ENCODE measurements at regions not wholly inside any gene's neighbourhood (a gene's known extent, or its start where the extent isn't known, plus 50 kb on each side); places are given as distances from the start of the nearest gene placed in this dataset.

- no peaks in the 10 kb centered on the region for H3K36me3 ChIP-seq (ENCODE audit: control insufficient read depth in 5 of 5, insufficient read depth in 5 of 5, low read length in 5 of 5)
- peaks cover 0 to 9% (median 0%) of the 10 kb centered on the region in 5 donors for H3K4me1 ChIP-seq (ENCODE audit: control insufficient read depth in 5 of 5, insufficient read depth in 5 of 5, low read length in 5 of 5)
- H3K9ac ChIP-seq (ENCODE audit: low read length in 5 of 5), result no peak overlapping the region
- H3K9me3 ChIP-seq (ENCODE audit: control insufficient read depth in 5 of 5, low read length in 5 of 5), result no peaks in the 10 kb centered on the region
- no peak overlapping the region for H3K4me3 ChIP-seq (ENCODE audit: low read depth in 1 of 5, low read length in 5 of 5)
- H3K27me3 ChIP-seq (ENCODE audit: control insufficient read depth in 5 of 5, insufficient read depth in 4 of 5, low read length in 5 of 5), result no peaks in the 10 kb centered on the region
- H3K27ac ChIP-seq (ENCODE audit: low read depth, low read length), result no peak overlapping the region
Observed at GRCh38 chr1:58403894-58404293, 142.6 kb downstream of the OMA1 start.

- no peak overlapping the region for H3K4me3 ChIP-seq (ENCODE audit: low read depth in 1 of 5, low read length in 5 of 5)
Observed at GRCh38 chr1:58402444-58402843, 144.1 kb downstream of the OMA1 start.

GRCh38 chr1:58401991-58402390, 144.5 kb downstream of the OMA1 start:
- H3K9ac ChIP-seq (ENCODE audit: low read length in 5 of 5), result no peak overlapping the region
- H3K4me1 ChIP-seq (ENCODE audit: control insufficient read depth in 5 of 5, insufficient read depth in 5 of 5, low read length in 5 of 5), result peaks cover 0 to 9% (median 0%) of the 10 kb centered on the region in 5 donors
- H3K9me3 ChIP-seq (ENCODE audit: control insufficient read depth in 5 of 5, low read length in 5 of 5), result no peaks in the 10 kb centered on the region
- no peak overlapping the region for H3K27ac ChIP-seq (ENCODE audit: low read depth, low read length)
- no peaks in the 10 kb centered on the region for H3K36me3 ChIP-seq (ENCODE audit: control insufficient read depth in 5 of 5, insufficient read depth in 5 of 5, low read length in 5 of 5)
- no peaks in the 10 kb centered on the region for H3K27me3 ChIP-seq (ENCODE audit: control insufficient read depth in 5 of 5, insufficient read depth in 4 of 5, low read length in 5 of 5)
- H3K4me3 ChIP-seq (ENCODE audit: low read depth in 1 of 5, low read length in 5 of 5), result no peak overlapping the region

More at GRCh38 chr1:58402444-58402843, 144.1 kb downstream of the OMA1 start:
- H3K9me3 ChIP-seq (ENCODE audit: control insufficient read depth in 5 of 5, low read length in 5 of 5), result no peaks in the 10 kb centered on the region
- H3K9ac ChIP-seq (ENCODE audit: low read length in 5 of 5), result no peak overlapping the region
- H3K27me3 ChIP-seq (ENCODE audit: control insufficient read depth in 5 of 5, insufficient read depth in 4 of 5, low read length in 5 of 5), result no peaks in the 10 kb centered on the region
- H3K27ac ChIP-seq (ENCODE audit: low read depth, low read length), result no peak overlapping the region
- H3K36me3 ChIP-seq (ENCODE audit: control insufficient read depth in 5 of 5, insufficient read depth in 5 of 5, low read length in 5 of 5), result no peaks in the 10 kb centered on the region
- H3K4me1 ChIP-seq (ENCODE audit: control insufficient read depth in 5 of 5, insufficient read depth in 5 of 5, low read length in 5 of 5), result peaks cover 0 to 9% (median 0%) of the 10 kb centered on the region in 5 donors

- Histone ChIP-seq H3K4me1 (ENCODE audit: control insufficient read depth in 5 of 5, insufficient read depth in 5 of 5, low read length in 5 of 5) (peaks cover 0 to 13% (median 6%) of the 10 kb centered on the region in 5 donors), H3K9ac (ENCODE audit: low read length in 5 of 5) (no peak overlapping the region), H3K4me3 (ENCODE audit: low read depth in 1 of 5, low read length in 5 of 5) (no peak overlapping the region), H3K9me3 (ENCODE audit: control insufficient read depth in 5 of 5, low read length in 5 of 5) (no peaks in the 10 kb centered on the region), H3K27me3 (ENCODE audit: control insufficient read depth in 5 of 5, insufficient read depth in 4 of 5, low read length in 5 of 5) (no peaks in the 10 kb centered on the region), H3K27ac (ENCODE audit: low read depth, low read length) (no peak overlapping the region), H3K36me3 (ENCODE audit: control insufficient read depth in 5 of 5, insufficient read depth in 5 of 5, low read length in 5 of 5) (no peaks in the 10 kb centered on the region)
Observed at GRCh38 chr1:58399176-58399575, 147.3 kb downstream of the OMA1 start.

GRCh38 chr1:58398714-58399113, 147.8 kb downstream of the OMA1 start:
- H3K4me3 ChIP-seq (ENCODE audit: low read depth in 1 of 5, low read length in 5 of 5), result no peak overlapping the region
- H3K36me3 ChIP-seq (ENCODE audit: control insufficient read depth in 5 of 5, insufficient read depth in 5 of 5, low read length in 5 of 5), result no peaks in the 10 kb centered on the region

GRCh38 chr1:58397187-58397820, 149.2 kb downstream of the OMA1 start:
- Histone ChIP-seq H3K36me3 (ENCODE audit: control insufficient read depth in 5 of 5, insufficient read depth in 5 of 5, low read length in 5 of 5) (no peaks in the 10 kb centered on the region), H3K9me3 (ENCODE audit: control insufficient read depth in 5 of 5, low read length in 5 of 5) (no peaks in the 10 kb centered on the region), H3K4me3 (ENCODE audit: low read depth in 1 of 5, low read length in 5 of 5) (no peak overlapping the region), H3K4me1 (ENCODE audit: control insufficient read depth in 5 of 5, insufficient read depth in 5 of 5, low read length in 5 of 5) (peaks cover 0 to 9% (median 6%) of the 10 kb centered on the region in 5 donors), H3K27me3 (ENCODE audit: control insufficient read depth in 5 of 5, insufficient read depth in 4 of 5, low read length in 5 of 5) (no peaks in the 10 kb centered on the region), H3K9ac (ENCODE audit: low read length in 5 of 5) (no peak overlapping the region), H3K27ac (ENCODE audit: low read depth, low read length) (no peak overlapping the region)

More at GRCh38 chr1:58398714-58399113, 147.8 kb downstream of the OMA1 start:
- H3K4me1 ChIP-seq (ENCODE audit: control insufficient read depth in 5 of 5, insufficient read depth in 5 of 5, low read length in 5 of 5), result peaks cover 0 to 13% (median 6%) of the 10 kb centered on the region in 5 donors
- H3K9ac ChIP-seq (ENCODE audit: low read length in 5 of 5), result no peak overlapping the region
- H3K27me3 ChIP-seq (ENCODE audit: control insufficient read depth in 5 of 5, insufficient read depth in 4 of 5, low read length in 5 of 5), result no peaks in the 10 kb centered on the region
- no peak overlapping the region for H3K27ac ChIP-seq (ENCODE audit: low read depth, low read length)
- no peaks in the 10 kb centered on the region for H3K9me3 ChIP-seq (ENCODE audit: control insufficient read depth in 5 of 5, low read length in 5 of 5)

DNA sequence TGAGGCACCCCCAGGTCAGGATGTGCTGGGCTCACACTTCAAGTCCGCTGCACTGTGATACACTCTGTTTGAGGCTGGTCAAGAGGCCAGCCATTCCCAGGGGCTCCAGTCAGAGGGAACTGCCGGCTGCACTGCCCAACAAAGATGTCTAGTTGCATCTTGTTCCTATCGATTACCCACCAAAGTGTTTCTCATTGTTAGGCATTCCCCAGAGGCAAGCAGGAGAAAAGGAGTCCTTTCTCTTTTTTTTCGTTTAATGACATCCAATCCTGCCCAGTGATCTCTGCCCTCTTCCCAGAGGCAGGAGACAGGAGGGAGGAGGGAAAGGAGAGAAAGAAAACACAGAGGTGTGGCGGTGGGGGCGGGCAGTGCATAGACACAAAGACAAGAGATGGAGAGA, 150.4 kb downstream of the OMA1 start:
- Histone ChIP-seq H3K4me3 (ENCODE audit: low read depth in 1 of 5, low read length in 5 of 5) (no peak overlapping the region), H3K36me3 (ENCODE audit: control insufficient read depth in 5 of 5, insufficient read depth in 5 of 5, low read length in 5 of 5) (no peaks in the 10 kb centered on the region), H3K27me3 (ENCODE audit: control insufficient read depth in 5 of 5, insufficient read depth in 4 of 5, low read length in 5 of 5) (no peaks in the 10 kb centered on the region), H3K9ac (ENCODE audit: low read length in 5 of 5) (no peak overlapping the region), H3K9me3 (ENCODE audit: control insufficient read depth in 5 of 5, low read length in 5 of 5) (no peaks in the 10 kb centered on the region), H3K4me1 (ENCODE audit: control insufficient read depth in 5 of 5, insufficient read depth in 5 of 5, low read length in 5 of 5) (peaks cover 0 to 7% (median 4%) of the 10 kb centered on the region in 5 donors), H3K27ac (ENCODE audit: low read depth, low read length) (no peak overlapping the region)

- no peaks in the 10 kb centered on the region for H3K36me3 ChIP-seq (ENCODE audit: control insufficient read depth in 5 of 5, insufficient read depth in 5 of 5, low read length in 5 of 5)
- H3K27ac ChIP-seq (ENCODE audit: low read depth, low read length), result no peak overlapping the region
- H3K27me3 ChIP-seq (ENCODE audit: control insufficient read depth in 5 of 5, insufficient read depth in 4 of 5, low read length in 5 of 5), result no peaks in the 10 kb centered on the region
- H3K9ac ChIP-seq (ENCODE audit: low read length in 5 of 5), result no peak overlapping the region
- H3K9me3 ChIP-seq (ENCODE audit: control insufficient read depth in 5 of 5, low read length in 5 of 5), result no peaks in the 10 kb centered on the region
- H3K4me3 ChIP-seq (ENCODE audit: low read depth in 1 of 5, low read length in 5 of 5), result no peak overlapping the region
- H3K4me1 ChIP-seq (ENCODE audit: control insufficient read depth in 5 of 5, insufficient read depth in 5 of 5, low read length in 5 of 5), result peaks cover 0 to 7% (median 4%) of the 10 kb centered on the region in 5 donors
Observed at GRCh38 chr1:58395355-58395754, 151.2 kb downstream of the OMA1 start.

DNA sequence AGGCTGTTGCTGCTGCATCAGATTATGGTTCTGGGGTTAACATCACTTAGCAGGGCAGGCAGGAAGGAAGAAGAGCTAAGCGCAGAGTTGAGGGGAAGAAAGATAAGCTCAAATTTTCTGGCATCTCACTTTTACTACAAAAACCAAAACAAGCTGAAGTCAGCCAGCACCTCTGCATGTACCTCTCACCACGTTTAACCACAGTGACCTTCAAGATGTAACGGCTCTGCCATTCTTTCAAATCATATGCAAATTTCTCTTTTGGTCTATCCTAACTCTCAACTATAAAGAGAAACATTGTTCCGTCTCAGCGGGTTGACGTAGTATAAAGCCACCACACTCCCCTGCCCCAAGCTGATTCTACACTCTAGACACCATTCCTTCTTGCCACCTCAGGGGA, 154.4 kb downstream of the OMA1 start:
- Histone ChIP-seq H3K27ac (ENCODE audit: low read depth, low read length) (no peak overlapping the region), H3K4me1 (ENCODE audit: control insufficient read depth in 5 of 5, insufficient read depth in 5 of 5, low read length in 5 of 5) (peaks cover 0 to 7% (median 4%) of the 10 kb centered on the region in 5 donors), H3K27me3 (ENCODE audit: control insufficient read depth in 5 of 5, insufficient read depth in 4 of 5, low read length in 5 of 5) (no peaks in the 10 kb centered on the region), H3K9ac (ENCODE audit: low read length in 5 of 5) (no peak overlapping the region), H3K4me3 (ENCODE audit: low read depth in 1 of 5, low read length in 5 of 5) (no peak overlapping the region), H3K36me3 (ENCODE audit: control insufficient read depth in 5 of 5, insufficient read depth in 5 of 5, low read length in 5 of 5) (no peaks in the 10 kb centered on the region), H3K9me3 (ENCODE audit: control insufficient read depth in 5 of 5, low read length in 5 of 5) (no peaks in the 10 kb centered on the region)

DNA sequence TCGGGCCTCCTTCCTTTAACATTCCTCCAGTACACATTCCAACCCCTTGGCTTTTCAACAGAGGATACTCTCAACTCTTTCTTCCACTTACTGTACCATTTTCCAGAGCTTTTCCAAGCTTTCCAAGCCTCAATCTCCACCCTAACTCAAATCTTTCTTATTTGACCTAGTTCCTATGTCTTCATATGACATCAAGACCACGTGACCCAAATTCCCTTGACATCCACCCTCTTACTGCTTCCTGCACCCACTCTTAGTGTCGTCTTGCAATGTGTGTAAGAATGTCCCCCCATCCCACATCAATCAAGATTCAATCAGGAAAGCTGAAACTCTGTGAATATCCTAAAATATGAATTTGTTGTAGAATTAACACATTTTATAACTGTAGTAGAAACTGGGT, 155.0 kb downstream of the OMA1 start:
- H3K27ac ChIP-seq (ENCODE audit: low read depth, low read length), result no peak overlapping the region
- no peaks in the 10 kb centered on the region for H3K36me3 ChIP-seq (ENCODE audit: control insufficient read depth in 5 of 5, insufficient read depth in 5 of 5, low read length in 5 of 5)
- no peak overlapping the region for H3K4me3 ChIP-seq (ENCODE audit: low read depth in 1 of 5, low read length in 5 of 5)

More for the DNA sequence above, 155.0 kb downstream of the OMA1 start:
- no peak overlapping the region for H3K9ac ChIP-seq (ENCODE audit: low read length in 5 of 5)
- no peaks in the 10 kb centered on the region for H3K9me3 ChIP-seq (ENCODE audit: control insufficient read depth in 5 of 5, low read length in 5 of 5)
- no peaks in the 10 kb centered on the region for H3K27me3 ChIP-seq (ENCODE audit: control insufficient read depth in 5 of 5, insufficient read depth in 4 of 5, low read length in 5 of 5)
- peaks cover 0 to 7% (median 4%) of the 10 kb centered on the region in 5 donors for H3K4me1 ChIP-seq (ENCODE audit: control insufficient read depth in 5 of 5, insufficient read depth in 5 of 5, low read length in 5 of 5)

All from subcutaneous abdominal adipose tissue (tissue), 5 donors.